Transverse colon (tissue), 4 donors: ENCODE measurements at regions not wholly inside any gene's neighbourhood (a gene's known extent, or its start where the extent isn't known, plus 50 kb on each side); places are given as distances from the start of the nearest gene placed in this dataset.

Source experiments
- DNase-seq: peaks from one replicate; pipeline ENCODE4 v3.0.0-alpha.2; 2019
- H3K27ac ChIP-seq, 4 donors: fragments of 200-600 bp; sonication (generic); 2 replicates each; pipeline ENCODE4 v1.5.1; 2016 to 2018; ENCODE audit warnings: inconsistent platforms in 4 of 4
- H3K27me3 ChIP-seq: fragments of 200-600 bp; sonication (generic); 2 replicates; pipeline ENCODE4 v1.5.1; 2017; ENCODE audit warnings: inconsistent platforms
- H3K36me3 ChIP-seq, 4 donors: fragments of 200-600 bp; sonication (generic); 2 replicates each; pipeline ENCODE4 v1.5.1; 2017 to 2019; ENCODE audit warnings: inconsistent platforms in 4 of 4
- H3K4me1 ChIP-seq, 4 donors: fragments of 200-600 bp; sonication (generic); 2 replicates each; pipeline ENCODE4 v1.5.1; 2017 to 2020; ENCODE audit warnings: inconsistent platforms in 4 of 4
- H3K4me3 ChIP-seq, 4 donors: fragments of 200-600 bp; sonication (generic); 1 replicate in 1 of 4; 2 replicates in 3 of 4; pipeline versions ENCODE4 v1.5.1 to v1.6.1; 2017 to 2019; ENCODE audit warnings: inconsistent platforms in 4 of 4
- H3K9me3 ChIP-seq, 2 donors: fragments of 200-600 bp; sonication (generic); 2 replicates each; pipeline ENCODE4 v1.5.1; 2017 to 2019; ENCODE audit warnings: inconsistent platforms in 2 of 2
- EP300 ChIP-seq: sonication (generic); formaldehyde crosslinking; IDR thresholded peaks from one replicate; pipeline ENCODE4 v1.6.1; 2017; ENCODE audit warnings: antibody characterized with exemption, low read depth
- POLR2A ChIP-seq: fragments of 450-650 bp; IDR thresholded peaks from one replicate; pipeline ENCODE4 v1.6.1; 2016; ENCODE audit warnings: antibody characterized with exemption, mild to moderate bottlenecking, moderate library complexity
- POLR2AphosphoS5 ChIP-seq, 3 donors: sonication (generic); formaldehyde crosslinking; IDR thresholded peaks; one replicate each; pipeline ENCODE4 v1.6.1; 2016; ENCODE audit warnings: antibody characterized with exemption in 3 of 3
- WGBS, 2 donors: methylation state at CpG; one replicate each; pipeline ENCODE4 v1.1.5; 2018; ENCODE audit warnings: low coverage in 1 of 2; 5-methylcytosine and 5-hydroxymethylcytosine counted together
- in situ Hi-C, 4 donors: fragments of 200-750 bp; cut with MboI; loops; one replicate each; pipeline versions ENCODE4 v1.15.0 to v1.15.1; 2017; ENCODE audit warnings: low sequenced_read_pairs in 3 of 4, low pct_ligation_motif_present in 1 of 4, low pct_unique_long_range_greater_than_20kb in 1 of 4
- intact Hi-C: fragments of 100-400 bp; cut with DNase I; formaldehyde crosslinking; loops from one replicate; pipeline ENCODE4 v1.15.1; 2023; ENCODE audit warnings: low total_unique reads
- TF ChIP-seq, protein P1 (sequence below), 5 experiments: fragments of 200-600 bp in 3 of 5; fragments of 450-650 bp in 2 of 5; sonication (generic) in 3 of 5; IDR thresholded peaks; 1 replicate in 2 of 5; 2 replicates in 3 of 5; pipeline ENCODE4 v1.5.1; 2016 to 2017; ENCODE audit warnings: antibody characterized with exemption in 5 of 5, inconsistent platforms in 3 of 5, mild to moderate bottlenecking in 2 of 5, moderate library complexity in 1 of 5

DNA sequence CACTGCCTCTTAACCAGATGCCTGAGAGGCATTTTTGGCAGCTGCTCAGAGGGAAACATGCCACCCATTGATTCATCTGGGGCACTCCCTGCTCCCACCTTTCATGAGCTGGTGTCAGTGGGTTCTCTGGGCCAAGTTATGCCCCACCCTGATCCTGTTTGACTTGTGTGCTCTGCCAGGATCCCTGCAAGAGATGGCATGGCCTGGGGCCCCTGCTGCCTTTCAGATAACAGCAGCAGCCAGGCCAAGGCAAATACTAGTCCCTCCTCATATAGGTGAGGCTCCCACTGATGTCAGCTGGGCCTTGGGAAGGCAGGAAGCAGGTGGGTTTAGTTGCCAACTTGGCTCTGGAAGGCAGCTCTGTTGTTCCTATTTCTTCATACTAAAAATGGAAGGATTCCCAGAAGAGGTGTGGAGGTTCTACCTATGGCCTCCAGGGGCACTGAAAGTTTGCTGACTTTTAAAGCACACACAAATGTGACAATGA is 192.9 kb upstream of the RBPJ start:
- TF ChIP-seq POLR2A = no peak
- no peak for TF ChIP-seq POLR2AphosphoS5 (IDR thresholded peaks at IDR 0.05)
- TF ChIP-seq, protein P1, sequence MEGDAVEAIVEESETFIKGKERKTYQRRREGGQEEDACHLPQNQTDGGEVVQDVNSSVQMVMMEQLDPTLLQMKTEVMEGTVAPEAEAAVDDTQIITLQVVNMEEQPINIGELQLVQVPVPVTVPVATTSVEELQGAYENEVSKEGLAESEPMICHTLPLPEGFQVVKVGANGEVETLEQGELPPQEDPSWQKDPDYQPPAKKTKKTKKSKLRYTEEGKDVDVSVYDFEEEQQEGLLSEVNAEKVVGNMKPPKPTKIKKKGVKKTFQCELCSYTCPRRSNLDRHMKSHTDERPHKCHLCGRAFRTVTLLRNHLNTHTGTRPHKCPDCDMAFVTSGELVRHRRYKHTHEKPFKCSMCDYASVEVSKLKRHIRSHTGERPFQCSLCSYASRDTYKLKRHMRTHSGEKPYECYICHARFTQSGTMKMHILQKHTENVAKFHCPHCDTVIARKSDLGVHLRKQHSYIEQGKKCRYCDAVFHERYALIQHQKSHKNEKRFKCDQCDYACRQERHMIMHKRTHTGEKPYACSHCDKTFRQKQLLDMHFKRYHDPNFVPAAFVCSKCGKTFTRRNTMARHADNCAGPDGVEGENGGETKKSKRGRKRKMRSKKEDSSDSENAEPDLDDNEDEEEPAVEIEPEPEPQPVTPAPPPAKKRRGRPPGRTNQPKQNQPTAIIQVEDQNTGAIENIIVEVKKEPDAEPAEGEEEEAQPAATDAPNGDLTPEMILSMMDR (IDR thresholded peaks at IDR 0.05) = no peak
- no peak for TF ChIP-seq EP300
- Histone ChIP-seq H3K4me3 (no peak overlapping the region), H3K9me3 (no peaks in the 10 kb centered on the region), H3K27ac (no peak overlapping the region), H3K4me1 (no peaks in the 10 kb centered on the region), H3K36me3 (no peaks in the 10 kb centered on the region), H3K27me3 (no peaks in the 10 kb centered on the region)
- in situ Hi-C loops = no loop called here
- intact Hi-C loops = no loop called here
- DNase-seq = no peak

GRCh38 chr4:26130173-26130572 is 190.6 kb upstream of the RBPJ start:
- 73 to 81% methylated on average over 4 to 7 of the region's 7 CpGs for WGBS, 2 donors
- Histone ChIP-seq H3K27ac (no peak overlapping the region), H3K27me3 (no peaks in the 10 kb centered on the region), H3K9me3 (no peaks in the 10 kb centered on the region), H3K36me3 (no peaks in the 10 kb centered on the region), H3K4me1 (no peaks in the 10 kb centered on the region), H3K4me3 (no peak overlapping the region)
- no peak for DNase-seq
- intact Hi-C loops (no loop called here), in situ Hi-C loops (no loop called here)
- TF ChIP-seq, protein P1 (IDR thresholded peaks at IDR 0.05) = no peak
- TF ChIP-seq POLR2A (no peak), EP300 (no peak), POLR2AphosphoS5 (IDR thresholded peaks at IDR 0.05) (no peak)

DNA sequence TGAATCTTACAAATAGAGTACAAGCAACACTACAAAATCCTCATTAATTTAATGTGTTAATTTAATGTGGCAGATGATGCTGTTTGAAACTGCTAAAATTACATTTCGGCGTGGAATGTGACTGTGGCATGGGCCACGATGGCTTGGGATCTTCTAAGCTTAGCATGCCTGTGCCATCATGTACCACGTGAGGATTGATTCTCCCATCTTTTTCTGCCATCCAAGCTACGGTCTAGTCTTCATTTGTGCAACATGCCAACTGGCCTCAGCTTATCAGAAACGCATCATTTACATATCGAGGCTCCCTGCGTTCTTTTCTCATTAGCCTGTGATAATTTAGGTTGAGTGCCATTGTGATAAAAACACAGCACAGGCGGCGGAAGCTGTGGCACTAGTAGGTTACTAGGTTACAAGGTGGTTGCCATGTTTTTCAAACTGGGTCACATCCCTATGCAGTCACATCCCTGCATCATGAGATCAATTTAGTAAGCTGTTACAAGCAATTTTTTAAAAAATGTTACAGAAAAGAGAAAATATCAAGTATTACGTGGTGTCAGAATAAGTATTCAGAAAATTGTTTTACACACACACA is 189.9 kb upstream of the RBPJ start:
- H3K4me3 ChIP-seq = no peak overlapping the region
- H3K4me1 ChIP-seq = no peaks in the 10 kb centered on the region
- H3K27ac ChIP-seq = no peak overlapping the region
- in situ Hi-C loops (no loop called here), intact Hi-C loops (loop anchor here (1.0 kb wide), 1 partner anchor 17 kb away; no protein-coding TSS in a partner anchor)
- no peaks in the 10 kb centered on the region for H3K36me3 ChIP-seq
- TF ChIP-seq, protein P1 (IDR thresholded peaks at IDR 0.05) = no peak
- no peak for TF ChIP-seq POLR2A
- no peak for TF ChIP-seq POLR2AphosphoS5 (IDR thresholded peaks at IDR 0.05)
- TF ChIP-seq EP300 = no peak
- WGBS, 2 donors = 76 to 90% methylated on average over 5 to 11 of the region's 11 CpGs
- no peaks in the 10 kb centered on the region for H3K9me3 ChIP-seq
- no peak for DNase-seq
- H3K27me3 ChIP-seq = no peaks in the 10 kb centered on the region

DNA sequence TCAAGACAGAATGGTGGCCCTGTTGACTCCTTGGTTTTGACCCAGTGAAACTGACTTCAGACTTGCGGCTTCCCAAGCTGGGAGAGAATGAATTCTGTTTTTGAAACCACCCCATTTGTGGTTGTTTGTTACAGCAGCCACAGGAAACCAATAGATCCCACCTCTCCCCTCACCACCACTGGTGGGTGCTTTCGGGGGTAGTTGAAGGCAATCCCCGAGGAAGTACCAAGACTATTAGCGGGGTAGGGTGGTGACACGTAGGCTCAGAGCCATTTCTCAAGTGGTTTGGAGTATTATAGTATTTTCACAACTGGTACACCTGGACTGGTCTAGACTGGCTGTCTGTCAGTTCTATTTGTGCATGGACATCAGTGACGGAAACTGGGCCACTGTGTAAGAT is 189.1 kb upstream of the RBPJ start:
- intact Hi-C loops = loop anchor here (1.0 kb wide), 1 partner anchor 17 kb away; no protein-coding TSS in a partner anchor
- Histone ChIP-seq H3K4me3 (no peak overlapping the region), H3K9me3 (no peaks in the 10 kb centered on the region), H3K4me1 (peaks cover 0 to 5% (median 0%) of the 10 kb centered on the region in 4 donors), H3K36me3 (no peaks in the 10 kb centered on the region), H3K27ac (no peak overlapping the region), H3K27me3 (no peaks in the 10 kb centered on the region)
- in situ Hi-C loops = no loop called here
- no peak for TF ChIP-seq EP300
- no peak for TF ChIP-seq POLR2AphosphoS5 (IDR thresholded peaks at IDR 0.05)
- no peak for TF ChIP-seq POLR2A
- TF ChIP-seq, protein P1 (IDR thresholded peaks at IDR 0.05) = no peak
- no peak for DNase-seq
- 63 to 89% methylated on average over 1 to 6 of the region's 6 CpGs for WGBS, 2 donors
